Small intestine (tissue), 7 donors: ENCODE measurements at regions not wholly inside any gene's neighbourhood (a gene's known extent, or its start where the extent isn't known, plus 50 kb on each side); places are given as distances from the start of the nearest gene placed in this dataset.
"Not testable (repeated sequence)": the region's sequence is repeated elsewhere in the genome, so short reads cannot be mapped to it uniquely, and the experiment has no call there.

ENCODE experiments used
- DNase-seq, 2 donors: peaks; one replicate each; pipeline versions ENCODE4 v3.0.0 to v3.0.0-alpha.2; 2013
- FAIRE-seq: peaks from 2 replicates; lab custom pipeline; 2012; peaks lifted over from hg19 to GRCh38; lab: Jason Lieb, UNC
- H3K27ac ChIP-seq, 3 donors: one replicate each; pipeline ENCODE4 v1.5.1; 2013; ENCODE audit warnings: low read length in 2 of 3, mild to moderate bottlenecking in 2 of 3, control low read depth in 1 of 3, inconsistent platforms in 1 of 3, low read depth in 1 of 3, moderate library complexity in 1 of 3
- H3K27me3 ChIP-seq, 3 donors: one replicate each; pipeline ENCODE4 v1.6.1; 2013; ENCODE audit warnings: low read length in 3 of 3, inconsistent platforms in 1 of 3; ENCODE audit not compliant: control insufficient read depth in 3 of 3, insufficient read depth in 3 of 3
- H3K36me3 ChIP-seq, 3 donors: one replicate each; pipeline ENCODE4 v1.6.1; 2013; ENCODE audit warnings: low read length in 3 of 3, inconsistent platforms in 1 of 3, low read depth in 1 of 3, mild to moderate bottlenecking in 1 of 3, moderate library complexity in 1 of 3; ENCODE audit not compliant: control insufficient read depth in 3 of 3, insufficient read depth in 2 of 3
- H3K4me1 ChIP-seq, 3 donors: one replicate each; pipeline ENCODE4 v1.6.1; 2013; ENCODE audit warnings: low read length in 2 of 3, inconsistent platforms in 1 of 3, low read depth in 1 of 3, mild to moderate bottlenecking in 1 of 3, moderate library complexity in 1 of 3; ENCODE audit not compliant: control insufficient read depth in 3 of 3, insufficient read depth in 2 of 3
- H3K4me3 ChIP-seq, 3 donors: one replicate each; pipeline ENCODE4 v1.5.1; 2013; ENCODE audit warnings: low read length in 3 of 3, control low read depth in 1 of 3, inconsistent platforms in 1 of 3, low read depth in 1 of 3, mild to moderate bottlenecking in 1 of 3, moderate library complexity in 1 of 3
- H3K9me3 ChIP-seq, 2 donors: one replicate each; pipeline ENCODE4 v1.6.1; 2013; ENCODE audit warnings: low read depth in 1 of 2, low read length in 1 of 2; ENCODE audit not compliant: control insufficient read depth in 2 of 2, insufficient read depth in 1 of 2
- WGBS, 3 donors: extraction: QIAGEN DNeasy Blood & Tissue Kit; methylation state at CpG; one replicate each; pipeline ENCODE4 v1.1.7; 2013; 5-methylcytosine and 5-hydroxymethylcytosine counted together
- donor health status: healthy with polysubstance abuse.
- donor health status: control.
- donor health status: control.
- donor health status: Bipolar disorder and iron deficiency.
- donor health status: healthy.

DNA sequence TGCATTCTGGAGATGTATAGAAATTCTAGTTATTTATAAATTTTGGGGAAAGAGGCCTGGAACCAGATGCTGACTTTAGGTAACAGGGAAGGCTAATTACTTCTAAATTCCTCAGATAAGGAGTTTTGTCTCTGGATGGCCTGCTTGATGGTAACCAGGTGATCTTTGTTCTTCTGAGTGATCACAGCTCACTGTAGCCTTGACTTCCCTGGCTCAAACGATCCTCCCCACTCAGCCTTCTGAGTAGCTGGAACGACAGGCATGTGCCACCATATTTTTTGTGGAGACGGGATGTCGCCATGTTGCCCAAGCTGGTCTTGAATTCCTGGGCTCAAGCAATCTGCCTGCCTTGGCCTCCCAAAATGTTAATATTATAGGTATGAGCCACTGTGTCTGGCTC lies 54.4 kb upstream of the MSH6 start:
- no peaks in the 10 kb centered on the region for H3K36me3 ChIP-seq
- WGBS, 3 donors: 77 to 88% (median 83%) methylated on average over 4 of the region's 4 CpGs
- no peak for FAIRE-seq

DNA sequence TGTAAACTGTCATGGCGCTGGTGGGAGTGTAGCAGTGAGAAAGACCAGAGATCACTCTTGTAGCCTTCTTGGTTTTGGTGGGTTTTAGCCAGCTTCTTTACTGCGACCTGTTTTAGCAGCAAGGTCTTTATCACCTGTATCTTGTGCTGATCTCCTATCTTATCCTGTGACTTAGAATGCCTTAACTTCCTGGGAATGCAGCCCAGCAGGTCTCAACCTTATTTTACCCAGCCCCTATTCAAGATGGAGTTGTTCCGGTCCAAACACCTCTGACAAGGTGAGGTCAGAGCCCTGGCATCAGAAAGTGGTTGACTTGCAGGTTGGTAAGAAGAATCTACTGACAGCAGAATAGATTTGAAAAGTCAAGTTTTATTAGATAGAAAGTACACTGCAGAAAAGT lies 55.0 kb upstream of the MSH6 start:
- FAIRE-seq: no peak
- DNase-seq: no peak
- Histone ChIP-seq H3K9me3 (no peaks in the 10 kb centered on the region), H3K4me1 (no peaks in the 10 kb centered on the region), H3K36me3 (no peaks in the 10 kb centered on the region), H3K27me3 (no peaks in the 10 kb centered on the region), H3K4me3 (no peak overlapping the region), H3K27ac (no peak overlapping the region)
- WGBS, 3 donors: 68 to 81% (median 70%) methylated on average over 3 of the region's 3 CpGs

More for the DNA sequence above, 54.4 kb upstream of the MSH6 start:
- no peaks in the 10 kb centered on the region for H3K4me1 ChIP-seq
- no peak for DNase-seq
- no peaks in the 10 kb centered on the region for H3K27me3 ChIP-seq
- no peak overlapping the region for H3K27ac ChIP-seq
- H3K9me3 ChIP-seq: no peaks in the 10 kb centered on the region
- H3K4me3 ChIP-seq: no peak overlapping the region

DNA sequence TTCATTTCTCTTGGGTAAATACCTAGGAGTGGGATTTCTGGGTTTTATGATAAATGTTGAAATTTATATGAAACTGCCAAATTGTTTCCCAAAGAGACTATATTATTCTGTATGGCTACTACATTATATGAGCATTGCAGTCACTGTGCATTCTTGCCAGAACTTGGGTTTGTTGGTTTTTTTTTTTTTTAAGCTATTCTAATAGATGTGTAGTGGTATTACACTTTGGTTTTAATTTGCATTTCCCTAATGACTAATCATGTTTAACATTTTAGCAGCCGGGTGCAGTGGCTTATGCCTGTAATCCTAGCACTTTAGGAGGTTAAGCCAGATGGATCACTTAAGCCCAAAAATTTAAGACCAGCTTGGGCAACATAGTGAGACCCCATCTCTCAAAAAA lies 56.0 kb upstream of the MSH6 start:
- not testable (repeated sequence) for H3K36me3 ChIP-seq, H3K27me3 ChIP-seq, FAIRE-seq, H3K4me1 ChIP-seq, H3K9me3 ChIP-seq, H3K4me3 ChIP-seq, H3K27ac ChIP-seq, DNase-seq
- WGBS, 3 donors: 78 to 92% methylated on average over 1 of the region's 1 CpG; no CpG with 5 or more reads in 1 of the 3 donors

DNA sequence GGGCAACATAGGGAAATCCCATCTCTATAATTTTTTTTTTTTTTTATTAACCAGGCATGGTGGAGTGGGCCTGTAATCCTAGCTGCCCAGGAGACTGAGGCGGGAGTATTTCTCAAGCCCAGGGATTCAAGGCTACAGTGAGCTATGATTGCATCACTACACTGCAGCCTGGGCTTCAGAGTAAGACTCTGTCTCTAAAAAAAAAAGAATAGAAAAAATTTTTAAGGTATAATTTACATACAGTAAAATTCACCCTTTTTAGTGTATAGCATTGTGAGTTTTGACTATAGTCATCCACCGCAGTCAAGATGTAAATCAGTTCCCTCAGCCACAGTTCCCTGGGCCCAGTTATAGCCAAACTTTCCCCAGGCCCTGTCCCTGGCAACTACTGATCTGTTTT lies 57.1 kb upstream of the MSH6 start:
- FAIRE-seq (no peak), DNase-seq (no peak)
- H3K9me3 ChIP-seq: no peaks in the 10 kb centered on the region
- WGBS, 3 donors: 88 to 93% (median 90%) methylated on average over 2 of the region's 2 CpGs
- no peaks in the 10 kb centered on the region for H3K4me1 ChIP-seq
- no peak overlapping the region for H3K27ac ChIP-seq
- no peak overlapping the region for H3K4me3 ChIP-seq
- H3K36me3 ChIP-seq: no peaks in the 10 kb centered on the region
- no peaks in the 10 kb centered on the region for H3K27me3 ChIP-seq

DNA sequence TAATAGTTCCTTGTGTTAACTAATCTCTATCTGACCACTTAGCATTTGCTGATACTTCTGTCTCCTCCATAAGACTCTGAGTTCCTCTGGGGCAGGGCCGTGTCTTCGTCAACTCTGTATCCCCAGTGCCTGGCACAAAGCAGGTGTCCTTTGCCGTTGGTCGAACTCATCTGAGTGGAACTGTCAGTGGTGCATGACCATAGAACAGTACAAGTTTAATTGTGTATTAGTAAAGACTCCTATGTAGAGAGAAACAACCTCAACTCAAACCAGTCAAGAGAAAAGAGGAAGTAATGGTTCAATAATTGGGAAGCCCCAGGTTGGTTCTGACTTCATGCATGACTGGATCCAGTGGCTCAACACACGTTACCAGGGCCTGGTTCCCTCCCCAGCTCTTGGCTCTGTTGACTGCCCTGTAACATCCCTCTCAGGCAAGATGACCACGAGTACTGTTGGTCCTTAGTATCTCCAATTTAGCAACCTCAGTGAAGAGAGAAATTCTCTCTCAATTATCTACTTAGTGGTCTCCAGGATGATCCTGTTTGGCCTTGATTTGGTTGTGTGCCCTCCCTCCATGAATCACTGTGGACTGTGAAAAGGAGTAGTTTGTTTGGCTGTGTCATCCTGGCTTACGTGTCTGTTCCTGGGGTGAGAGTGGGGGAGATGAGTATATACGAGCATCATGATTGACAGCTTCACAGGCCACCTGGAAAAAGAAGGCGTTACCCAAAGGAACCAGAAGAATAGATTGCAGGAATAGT lies 58.5 kb upstream of the MSH6 start:
- Histone ChIP-seq H3K27me3 (no peaks in the 10 kb centered on the region), H3K27ac (no peak overlapping the region), H3K9me3 (no peaks in the 10 kb centered on the region), H3K36me3 (no peaks in the 10 kb centered on the region), H3K4me1 (no peaks in the 10 kb centered on the region), H3K4me3 (no peak overlapping the region)
- WGBS, 3 donors: 76 to 84% (median 77%) methylated on average over 9 of the region's 9 CpGs
- no peak for FAIRE-seq
- no peak for DNase-seq

DNA sequence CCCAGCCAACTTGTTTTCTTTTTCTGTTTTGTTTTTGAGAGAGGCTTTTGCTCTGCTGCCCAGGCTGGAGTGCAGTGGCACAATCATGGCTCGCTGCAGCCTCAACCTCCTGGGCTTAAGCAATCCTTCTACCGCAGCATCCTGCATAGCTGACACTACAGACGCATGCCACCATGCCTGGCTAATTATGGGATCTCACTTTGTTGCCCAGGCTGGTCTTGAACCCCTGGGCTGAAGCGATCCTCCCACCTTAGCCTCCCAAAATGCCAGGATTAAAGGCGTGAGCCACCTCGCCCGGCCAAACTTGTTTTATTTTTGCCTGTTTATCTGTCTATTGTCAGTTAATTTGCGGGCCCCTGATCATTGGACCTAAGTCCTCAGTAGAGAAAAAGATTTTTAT lies 61.6 kb upstream of the MSH6 start:
- Histone ChIP-seq H3K36me3 (no peaks in the 10 kb centered on the region), H3K4me1 (no peaks in the 10 kb centered on the region), H3K4me3 (no peak overlapping the region), H3K9me3 (peaks cover 0 to 5% of the 10 kb centered on the region in 2 donors), H3K27me3 (no peaks in the 10 kb centered on the region), H3K27ac (no peak overlapping the region)
- FAIRE-seq (no peak), DNase-seq (no peak)
- 76 to 89% (median 81%) methylated on average over 8 of the region's 8 CpGs for WGBS, 3 donors

DNA sequence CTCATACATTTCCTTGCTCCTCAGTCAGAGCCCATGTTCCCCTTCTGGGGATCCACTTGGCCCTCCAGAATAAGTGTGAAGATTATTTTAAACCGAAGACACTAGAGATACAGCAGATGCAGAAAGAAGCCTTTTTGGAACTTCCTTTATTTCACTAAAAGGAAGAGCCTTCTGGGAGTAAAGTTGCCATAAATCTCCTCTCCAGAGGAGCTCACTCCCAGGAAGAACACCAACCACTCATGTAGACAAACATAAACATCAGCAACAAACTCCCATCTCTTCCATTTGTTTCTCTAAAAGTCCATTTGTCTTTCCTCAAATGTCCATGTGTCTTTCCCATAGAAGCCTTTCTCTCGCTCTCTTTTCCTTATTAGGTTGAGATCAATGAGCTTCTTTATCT lies 62.4 kb upstream of the MSH6 start:
- no peak for DNase-seq
- Histone ChIP-seq H3K9me3 (peaks cover 0 to 7% of the 10 kb centered on the region in 2 donors), H3K4me3 (no peak overlapping the region), H3K27ac (no peak overlapping the region), H3K36me3 (no peaks in the 10 kb centered on the region), H3K27me3 (no peaks in the 10 kb centered on the region), H3K4me1 (no peaks in the 10 kb centered on the region)
- 6 to 34% (median 17%) methylated on average over 2 of the region's 2 CpGs for WGBS, 3 donors
- no peak for FAIRE-seq

DNA sequence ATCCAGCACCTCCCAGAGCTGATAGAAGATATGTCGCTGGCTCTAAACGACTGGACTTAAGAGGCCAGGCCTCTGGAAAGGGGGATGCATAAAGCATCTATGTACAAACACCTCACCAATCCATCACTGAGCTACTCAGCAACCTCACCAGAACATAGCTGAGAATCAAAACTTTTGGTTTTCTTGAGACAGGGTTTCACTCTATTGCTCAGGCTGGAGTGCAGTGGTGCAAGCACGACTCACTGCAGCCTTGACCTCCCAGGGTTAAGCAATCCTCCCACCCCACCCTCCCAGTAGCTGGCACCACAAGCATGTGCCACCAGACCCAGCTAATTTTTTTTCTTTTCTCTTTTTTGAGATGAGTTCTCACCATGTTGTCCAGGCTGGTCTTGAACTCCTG lies 62.9 kb upstream of the MSH6 start:
- no peak for FAIRE-seq
- no peaks in the 10 kb centered on the region for H3K36me3 ChIP-seq
- 62 to 70% (median 67%) methylated on average over 3 of the region's 3 CpGs for WGBS, 3 donors
- H3K27ac ChIP-seq: no peak overlapping the region
- H3K4me1 ChIP-seq: no peaks in the 10 kb centered on the region
- H3K9me3 ChIP-seq: peaks cover 0 to 11% of the 10 kb centered on the region in 2 donors
- no peak for DNase-seq
- no peak overlapping the region for H3K4me3 ChIP-seq
- H3K27me3 ChIP-seq: no peaks in the 10 kb centered on the region

DNA sequence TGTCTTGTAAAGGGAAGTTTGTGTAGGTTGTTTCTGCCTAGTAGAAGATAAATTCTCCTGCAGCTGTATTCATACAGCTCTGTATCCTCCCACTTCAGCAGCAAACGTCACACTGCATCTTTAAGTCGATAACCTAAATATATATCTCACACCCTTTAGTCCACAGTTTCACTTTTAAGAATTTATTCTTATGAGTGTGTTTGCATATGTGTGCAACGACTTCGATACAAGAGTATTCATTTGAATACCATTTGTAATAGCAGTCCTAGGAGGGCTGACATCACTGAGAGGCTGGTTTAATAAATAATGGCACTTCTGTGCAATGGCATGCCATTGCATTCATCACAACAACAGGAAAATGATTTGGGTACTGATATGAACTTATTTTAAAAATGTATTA lies 63.8 kb upstream of the MSH6 start:
- Histone ChIP-seq H3K9me3 (peaks cover 0 to 11% of the 10 kb centered on the region in 2 donors), H3K4me1 (no peaks in the 10 kb centered on the region), H3K4me3 (no peak overlapping the region), H3K36me3 (no peaks in the 10 kb centered on the region), H3K27me3 (no peaks in the 10 kb centered on the region), H3K27ac (no peak overlapping the region)
- DNase-seq (no peak), FAIRE-seq (no peak)
- 61 to 64% (median 63%) methylated on average over 4 of the region's 4 CpGs for WGBS, 3 donors
